AG10803 (cell line): ENCODE measurements at regions not wholly inside any gene's neighbourhood (a gene's known extent, or its start where the extent isn't known, plus 50 kb on each side); places are given as distances from the start of the nearest gene placed in this dataset.
"Not testable (repeated sequence)": the region's sequence is repeated elsewhere in the genome, so short reads cannot be mapped to it uniquely, and the experiment has no call there.

ENCODE experiments used
- DNase-seq: peaks from one replicate; pipeline ENCODE4 v3.0.0; 2010; ENCODE audit warnings: low read depth
- H3K4me3 ChIP-seq: 2 replicates; pipeline ENCODE4 v1.5.1; 2011; ENCODE audit warnings: mild to moderate bottlenecking, low read length, control low read depth
- TF ChIP-seq, protein P1 (sequence below): conservative IDR thresholded peaks from 2 replicates; pipeline ENCODE4 v1.5.1; 2011; ENCODE audit warnings: mild to moderate bottlenecking, low read length, control low read depth, inconsistent platforms

GRCh38 chr13:90605664-90606063 lies 741.8 kb upstream of the MIR17HG start:
- DNase-seq: no peak
- TF ChIP-seq, protein P1, sequence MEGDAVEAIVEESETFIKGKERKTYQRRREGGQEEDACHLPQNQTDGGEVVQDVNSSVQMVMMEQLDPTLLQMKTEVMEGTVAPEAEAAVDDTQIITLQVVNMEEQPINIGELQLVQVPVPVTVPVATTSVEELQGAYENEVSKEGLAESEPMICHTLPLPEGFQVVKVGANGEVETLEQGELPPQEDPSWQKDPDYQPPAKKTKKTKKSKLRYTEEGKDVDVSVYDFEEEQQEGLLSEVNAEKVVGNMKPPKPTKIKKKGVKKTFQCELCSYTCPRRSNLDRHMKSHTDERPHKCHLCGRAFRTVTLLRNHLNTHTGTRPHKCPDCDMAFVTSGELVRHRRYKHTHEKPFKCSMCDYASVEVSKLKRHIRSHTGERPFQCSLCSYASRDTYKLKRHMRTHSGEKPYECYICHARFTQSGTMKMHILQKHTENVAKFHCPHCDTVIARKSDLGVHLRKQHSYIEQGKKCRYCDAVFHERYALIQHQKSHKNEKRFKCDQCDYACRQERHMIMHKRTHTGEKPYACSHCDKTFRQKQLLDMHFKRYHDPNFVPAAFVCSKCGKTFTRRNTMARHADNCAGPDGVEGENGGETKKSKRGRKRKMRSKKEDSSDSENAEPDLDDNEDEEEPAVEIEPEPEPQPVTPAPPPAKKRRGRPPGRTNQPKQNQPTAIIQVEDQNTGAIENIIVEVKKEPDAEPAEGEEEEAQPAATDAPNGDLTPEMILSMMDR: no peak
- H3K4me3 ChIP-seq: no peak overlapping the region

- not testable (repeated sequence) for H3K4me3 ChIP-seq, DNase-seq
Measured at GRCh38 chr13:90606921-90607320, 740.6 kb upstream of the MIR17HG start.

DNA sequence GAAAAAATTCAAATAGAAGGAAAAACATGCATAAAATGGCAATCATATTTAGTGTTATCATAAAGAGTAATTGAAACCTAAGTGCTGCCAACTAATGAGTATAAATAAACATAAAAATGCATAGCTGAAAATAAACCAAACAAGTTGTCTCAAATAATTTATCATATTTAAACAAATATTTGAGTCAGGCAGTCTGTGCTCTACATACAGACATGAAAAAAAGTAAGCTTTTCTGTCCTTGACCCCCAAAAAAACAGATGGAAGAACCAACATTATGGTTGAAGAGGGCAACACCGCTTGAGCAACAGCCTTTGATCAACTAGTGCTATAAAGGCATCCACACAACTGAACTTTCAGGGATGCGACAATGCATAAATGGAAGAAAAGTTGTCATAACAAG lies 735.1 kb upstream of the MIR17HG start:
- DNase-seq: no peak
- TF ChIP-seq, protein P1: no peak
- no peak overlapping the region for H3K4me3 ChIP-seq

- TF ChIP-seq, protein P1: no peak
- H3K4me3 ChIP-seq: no peak overlapping the region
- DNase-seq: no peak
Measured at GRCh38 chr13:90613076-90613795, 734.3 kb upstream of the MIR17HG start.

- TF ChIP-seq, protein P1: no peak
Measured at GRCh38 chr13:90615236-90615635, 732.3 kb upstream of the MIR17HG start.

GRCh38 chr13:90615767-90616166 lies 731.7 kb upstream of the MIR17HG start:
- H3K4me3 ChIP-seq: no peak overlapping the region
- TF ChIP-seq, protein P1: no peak
- DNase-seq: no peak

More at GRCh38 chr13:90615236-90615635, 732.3 kb upstream of the MIR17HG start:
- H3K4me3 ChIP-seq: no peak overlapping the region
- DNase-seq: no peak

DNA sequence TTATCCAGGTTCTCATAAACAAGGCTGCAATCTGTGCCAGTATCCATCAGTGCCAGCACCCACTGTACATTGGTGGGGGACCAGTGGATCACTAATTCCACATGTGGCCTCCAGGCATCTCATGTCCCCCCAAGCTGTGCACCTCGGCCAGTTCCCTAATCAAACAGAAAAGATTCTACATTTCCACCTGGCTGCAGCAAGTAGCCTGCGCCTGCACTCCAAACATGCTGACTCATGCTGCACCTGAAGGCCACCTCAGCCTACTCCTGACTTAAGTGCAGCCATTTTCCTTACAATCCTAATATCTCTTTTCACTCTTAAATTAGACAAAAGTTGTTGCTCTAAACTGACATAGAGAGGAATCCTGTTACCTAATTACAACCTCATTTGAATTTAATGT lies 729.4 kb upstream of the MIR17HG start:
- no peak for DNase-seq
- TF ChIP-seq, protein P1: no peak
- H3K4me3 ChIP-seq: no peak overlapping the region
